ENCODE measurements at regions not wholly inside any gene's neighbourhood (a gene's known extent, or its start where the extent isn't known, plus 50 kb on each side); places are given as distances from the start of the nearest gene placed in this dataset.

- H3K36me3 ChIP-seq: no peaks in the 10 kb centered on the region
- H3K4me1 ChIP-seq (ENCODE audit: control insufficient read depth in 1 of 2, low read depth in 2 of 2): no peaks in the 10 kb centered on the region
- no peaks in the 10 kb centered on the region for H3K9me3 ChIP-seq
- no peak overlapping the region for H3K27ac ChIP-seq
- no peak overlapping the region for H3K4me3 ChIP-seq
- DNase-seq (ENCODE audit: low spot score) (no peak), ATAC-seq (ENCODE audit: insufficient number of reproducible peaks, low FRiP score, low read depth) (no peak)
- H3K27me3 ChIP-seq (replicated peaks; ENCODE audit: insufficient read depth): no peaks in the 10 kb centered on the region
- TF ChIP-seq CTCF (IDR thresholded peaks at IDR 0.05): no peak
Measured at GRCh38 chr18:39872651-39873050, 2082.4 kb upstream of the PIK3C3 start.

- Histone ChIP-seq H3K36me3 (no peaks in the 10 kb centered on the region), H3K9me3 (no peaks in the 10 kb centered on the region), H3K4me1 (ENCODE audit: control insufficient read depth in 1 of 2, low read depth in 2 of 2) (no peaks in the 10 kb centered on the region), H3K27ac (no peak overlapping the region), H3K27me3 (replicated peaks; ENCODE audit: insufficient read depth) (no peaks in the 10 kb centered on the region), H3K4me3 (no peak overlapping the region)
- ATAC-seq (ENCODE audit: insufficient number of reproducible peaks, low FRiP score, low read depth) (no peak), DNase-seq (ENCODE audit: low spot score) (no peak)
- TF ChIP-seq CTCF (IDR thresholded peaks at IDR 0.05): no peak
Measured at GRCh38 chr18:39871961-39872360, 2083.1 kb upstream of the PIK3C3 start.

- Histone ChIP-seq H3K4me3 (no peak overlapping the region), H3K9me3 (no peaks in the 10 kb centered on the region), H3K36me3 (no peaks in the 10 kb centered on the region), H3K27ac (no peak overlapping the region), H3K4me1 (ENCODE audit: control insufficient read depth in 1 of 2, low read depth in 2 of 2) (no peaks in the 10 kb centered on the region), H3K27me3 (replicated peaks; ENCODE audit: insufficient read depth) (no peaks in the 10 kb centered on the region)
- TF ChIP-seq CTCF (IDR thresholded peaks at IDR 0.05): no peak
- ATAC-seq (ENCODE audit: insufficient number of reproducible peaks, low FRiP score, low read depth) (no peak), DNase-seq (ENCODE audit: low spot score) (no peak)
Measured at GRCh38 chr18:39870591-39870990, 2084.4 kb upstream of the PIK3C3 start.

GRCh38 chr18:39863916-39864315, 2091.1 kb upstream of the PIK3C3 start:
- no peak for ATAC-seq (ENCODE audit: insufficient number of reproducible peaks, low FRiP score, low read depth)
- H3K4me3 ChIP-seq: no peak overlapping the region
- H3K9me3 ChIP-seq: no peaks in the 10 kb centered on the region
- no peak overlapping the region for H3K27ac ChIP-seq
- DNase-seq (ENCODE audit: low spot score): no peak
- no peaks in the 10 kb centered on the region for H3K27me3 ChIP-seq (replicated peaks; ENCODE audit: insufficient read depth)
- no peaks in the 10 kb centered on the region for H3K36me3 ChIP-seq
- no peak for TF ChIP-seq CTCF (IDR thresholded peaks at IDR 0.05)
- no peaks in the 10 kb centered on the region for H3K4me1 ChIP-seq (ENCODE audit: control insufficient read depth in 1 of 2, low read depth in 2 of 2)

- no peak overlapping the region for H3K27ac ChIP-seq
- DNase-seq (ENCODE audit: low spot score) (no peak), ATAC-seq (ENCODE audit: insufficient number of reproducible peaks, low FRiP score, low read depth) (no peak)
- TF ChIP-seq CTCF (IDR thresholded peaks at IDR 0.05): no peak
- H3K4me1 ChIP-seq (ENCODE audit: control insufficient read depth in 1 of 2, low read depth in 2 of 2): no peaks in the 10 kb centered on the region
- H3K4me3 ChIP-seq: no peak overlapping the region
- H3K27me3 ChIP-seq (replicated peaks; ENCODE audit: insufficient read depth): no peaks in the 10 kb centered on the region
- no peaks in the 10 kb centered on the region for H3K9me3 ChIP-seq
- no peaks in the 10 kb centered on the region for H3K36me3 ChIP-seq
Measured at GRCh38 chr18:39862341-39862740, 2092.7 kb upstream of the PIK3C3 start.
